ENCODE measurements at regions not wholly inside any gene's neighbourhood (a gene's known extent, or its start where the extent isn't known, plus 50 kb on each side); places are given as distances from the start of the nearest gene placed in this dataset.

DNA sequence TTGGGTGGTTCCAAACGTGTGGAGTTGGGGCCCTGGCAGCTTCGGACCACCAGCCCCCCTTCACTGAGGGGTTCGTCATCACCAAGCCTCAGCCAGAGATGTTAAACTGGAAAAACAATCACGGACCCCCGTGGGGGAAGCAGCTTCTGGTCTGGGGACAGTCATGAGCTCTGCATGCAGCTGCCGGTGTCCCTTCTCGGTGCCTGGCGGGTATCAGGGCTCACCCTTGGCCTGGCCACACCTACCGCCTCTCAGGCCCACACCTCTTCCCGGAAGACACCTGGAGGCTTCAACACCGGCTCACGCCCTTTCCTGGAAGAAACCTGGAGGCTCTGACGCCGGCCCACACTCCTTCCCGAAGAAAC, 77.8 kb upstream of the BHLHE23 start:
- Histone ChIP-seq H3K27ac (ENCODE audit: low read depth, low read length) (no peak overlapping the region), H3K4me3 (ENCODE audit: low read depth in 1 of 2, low read length in 2 of 2) (no peak overlapping the region), H3K27me3 (ENCODE audit: control insufficient read depth in 1 of 2, insufficient read depth in 2 of 2, low read length in 2 of 2) (peaks cover 0 to 4% of the 10 kb centered on the region in 2 donors), H3K9me3 (ENCODE audit: control insufficient read depth in 1 of 2, low read length in 2 of 2) (peaks cover 0 to 2% of the 10 kb centered on the region in 2 donors), H3K9ac (ENCODE audit: low read depth in 1 of 2, low read length in 2 of 2) (no peak overlapping the region), H3K4me1 (ENCODE audit: control insufficient read depth in 1 of 2, insufficient read depth in 2 of 2, low read length in 2 of 2) (no peaks in the 10 kb centered on the region), H3K36me3 (ENCODE audit: control insufficient read depth in 1 of 2, insufficient read depth in 2 of 2, low read length in 2 of 2) (no peaks in the 10 kb centered on the region)

DNA sequence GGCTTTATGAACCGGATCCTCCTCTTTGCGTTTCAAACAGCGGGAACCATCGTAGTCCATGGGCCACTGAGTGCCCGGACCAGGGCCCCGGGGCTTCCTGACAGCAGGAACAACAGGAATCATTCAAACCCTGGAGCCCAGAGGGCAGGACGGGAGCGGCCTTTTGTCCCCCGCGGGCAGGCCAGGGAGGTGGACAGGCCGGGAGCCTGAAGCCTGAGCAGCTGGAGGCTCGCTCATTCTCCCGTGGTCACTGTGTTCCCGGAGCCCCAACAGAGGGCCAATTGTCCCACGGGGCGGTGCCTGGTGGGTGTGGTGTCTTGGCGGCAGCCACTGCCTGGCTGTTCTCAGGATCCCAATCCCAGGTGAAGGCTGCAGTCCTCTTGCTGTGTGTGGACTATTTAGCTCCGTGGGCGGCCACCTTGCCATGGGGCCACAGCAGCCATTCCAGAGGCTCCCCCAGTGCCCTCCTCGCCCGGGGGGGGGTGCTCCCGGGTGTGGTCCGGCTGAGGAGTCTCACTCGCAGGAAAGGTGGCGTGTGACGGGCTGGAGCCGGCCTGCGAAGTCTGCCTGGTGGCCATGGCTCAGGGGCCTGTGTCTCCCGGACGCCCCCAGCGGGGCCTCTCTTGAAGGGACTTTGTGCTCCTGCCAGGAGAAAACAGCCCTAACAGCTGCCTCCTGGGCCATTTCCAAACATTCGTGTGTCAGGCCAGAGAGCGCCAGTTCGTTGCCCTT, 77.2 kb upstream of the BHLHE23 start:
- Histone ChIP-seq H3K4me3 (ENCODE audit: low read depth in 1 of 2, low read length in 2 of 2) (no peak overlapping the region), H3K27me3 (ENCODE audit: control insufficient read depth in 1 of 2, insufficient read depth in 2 of 2, low read length in 2 of 2) (peaks cover 0 to 4% of the 10 kb centered on the region in 2 donors)

DNA sequence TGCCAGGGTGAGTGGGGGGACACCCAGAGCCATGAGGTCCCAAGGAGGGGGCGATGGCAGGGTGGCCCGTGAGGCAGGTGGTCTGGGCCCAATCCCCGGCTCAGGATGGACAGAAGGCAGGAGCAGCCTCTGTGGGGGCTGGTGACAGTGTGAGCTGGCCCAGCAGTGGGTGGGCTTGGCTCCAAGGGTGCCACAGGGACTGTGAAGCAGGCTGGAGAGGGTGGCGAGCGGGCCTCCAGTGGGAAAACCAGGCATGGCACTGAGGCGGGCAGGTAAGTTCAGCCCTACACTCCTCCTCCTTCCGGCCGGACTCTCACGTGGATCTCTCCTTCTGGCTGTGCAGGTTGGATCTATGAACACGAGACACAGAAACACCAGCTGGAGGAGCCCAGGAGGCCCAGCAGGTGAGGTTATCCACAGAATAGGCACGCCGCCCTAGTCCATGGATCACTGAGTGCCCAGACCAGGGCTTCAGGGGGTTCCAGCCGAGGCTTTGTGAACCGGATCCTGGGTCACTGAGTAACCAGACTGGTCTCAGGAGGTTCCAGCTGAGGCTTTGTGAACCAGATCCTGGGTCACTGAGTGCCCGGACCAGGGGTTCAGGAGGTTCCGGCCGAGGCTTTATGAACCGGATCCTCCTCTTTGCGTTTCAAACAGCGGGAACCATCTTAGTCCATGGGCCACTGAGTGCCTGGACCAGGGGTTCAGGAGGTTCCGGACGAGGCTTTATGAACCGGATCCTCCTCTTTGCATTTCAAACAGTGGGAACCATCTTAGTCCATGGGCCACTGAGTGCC, 76.4 kb upstream of the BHLHE23 start:
- Histone ChIP-seq H3K4me1 (ENCODE audit: control insufficient read depth in 1 of 2, insufficient read depth in 2 of 2, low read length in 2 of 2) (no peaks in the 10 kb centered on the region), H3K9ac (ENCODE audit: low read depth in 1 of 2, low read length in 2 of 2) (no peak overlapping the region), H3K4me3 (ENCODE audit: low read depth in 1 of 2, low read length in 2 of 2) (no peak overlapping the region), H3K27me3 (ENCODE audit: control insufficient read depth in 1 of 2, insufficient read depth in 2 of 2, low read length in 2 of 2) (peaks cover 0 to 4% of the 10 kb centered on the region in 2 donors), H3K36me3 (ENCODE audit: control insufficient read depth in 1 of 2, insufficient read depth in 2 of 2, low read length in 2 of 2) (no peaks in the 10 kb centered on the region), H3K9me3 (ENCODE audit: control insufficient read depth in 1 of 2, low read length in 2 of 2) (peaks cover 0 to 4% of the 10 kb centered on the region in 2 donors), H3K27ac (ENCODE audit: low read depth, low read length) (no peak overlapping the region)

More for the DNA sequence above, 77.2 kb upstream of the BHLHE23 start:
- Histone ChIP-seq H3K36me3 (ENCODE audit: control insufficient read depth in 1 of 2, insufficient read depth in 2 of 2, low read length in 2 of 2) (no peaks in the 10 kb centered on the region), H3K9me3 (ENCODE audit: control insufficient read depth in 1 of 2, low read length in 2 of 2) (peaks cover 0 to 4% of the 10 kb centered on the region in 2 donors), H3K4me1 (ENCODE audit: control insufficient read depth in 1 of 2, insufficient read depth in 2 of 2, low read length in 2 of 2) (no peaks in the 10 kb centered on the region), H3K9ac (ENCODE audit: low read depth in 1 of 2, low read length in 2 of 2) (no peak overlapping the region), H3K27ac (ENCODE audit: low read depth, low read length) (no peak overlapping the region)

DNA sequence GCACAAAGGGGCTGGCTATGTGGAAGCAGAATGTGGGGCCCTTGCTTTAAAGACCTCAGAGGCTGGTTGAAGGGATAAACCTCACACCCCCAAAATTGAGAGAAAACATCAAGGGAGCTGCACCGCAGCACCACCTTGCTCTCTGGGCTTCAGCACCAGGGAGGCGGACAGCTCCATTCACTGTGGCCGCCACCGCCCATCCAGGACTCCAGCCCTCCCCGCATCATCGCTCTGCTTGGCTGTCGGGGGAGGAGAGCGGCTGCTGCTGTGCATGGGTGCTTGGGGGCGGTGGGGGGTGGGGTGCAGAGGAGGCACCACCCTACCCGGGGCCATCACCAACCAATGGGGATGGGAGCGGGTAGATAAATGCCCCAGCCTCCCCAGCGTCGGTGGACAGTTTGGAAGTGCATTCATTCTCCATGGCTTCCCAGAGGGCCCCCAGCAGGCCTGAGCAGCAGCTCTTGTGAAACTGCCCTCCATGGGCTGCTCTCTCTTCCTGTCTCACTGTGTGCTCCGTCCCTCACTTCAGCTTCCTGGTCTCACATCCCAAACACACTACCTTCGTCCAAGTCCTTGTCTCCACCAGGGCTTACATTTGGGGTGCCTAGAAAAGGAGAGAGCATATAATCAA, 75.7 kb upstream of the BHLHE23 start:
- Histone ChIP-seq H3K9me3 (ENCODE audit: control insufficient read depth in 1 of 2, low read length in 2 of 2) (peaks cover 3 to 6% of the 10 kb centered on the region in 2 donors), H3K36me3 (ENCODE audit: control insufficient read depth in 1 of 2, insufficient read depth in 2 of 2, low read length in 2 of 2) (no peaks in the 10 kb centered on the region), H3K27ac (ENCODE audit: low read depth, low read length) (no peak overlapping the region), H3K4me3 (ENCODE audit: low read depth in 1 of 2, low read length in 2 of 2) (no peak overlapping the region), H3K9ac (ENCODE audit: low read depth in 1 of 2, low read length in 2 of 2) (no peak overlapping the region), H3K4me1 (ENCODE audit: control insufficient read depth in 1 of 2, insufficient read depth in 2 of 2, low read length in 2 of 2) (no peaks in the 10 kb centered on the region), H3K27me3 (ENCODE audit: control insufficient read depth in 1 of 2, insufficient read depth in 2 of 2, low read length in 2 of 2) (peaks cover 0 to 4% of the 10 kb centered on the region in 2 donors)

DNA sequence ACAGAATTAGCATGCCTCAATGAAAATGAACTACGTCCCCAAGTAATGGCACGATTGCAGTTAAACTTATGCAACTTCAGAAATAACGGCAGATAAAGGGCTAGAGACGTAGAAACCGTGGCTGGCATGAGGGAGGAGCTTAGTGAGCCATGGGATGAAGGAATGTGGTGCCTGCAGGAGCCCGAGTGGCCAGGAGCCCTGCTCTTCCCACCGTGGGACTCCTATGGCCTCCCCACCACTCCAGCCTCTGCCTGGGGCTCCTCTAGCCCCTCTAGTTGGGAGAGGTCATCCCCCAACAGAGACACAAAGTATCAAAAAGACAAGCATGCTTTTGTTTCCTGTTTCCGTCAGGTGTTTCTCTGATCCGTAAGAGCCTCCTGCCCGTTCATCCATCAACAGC, 75.1 kb upstream of the BHLHE23 start:
- no peak overlapping the region for H3K27ac ChIP-seq (ENCODE audit: low read depth, low read length)
- H3K9ac ChIP-seq (ENCODE audit: low read depth in 1 of 2, low read length in 2 of 2): no peak overlapping the region
- no peaks in the 10 kb centered on the region for H3K4me1 ChIP-seq (ENCODE audit: control insufficient read depth in 1 of 2, insufficient read depth in 2 of 2, low read length in 2 of 2)
- no peak overlapping the region for H3K4me3 ChIP-seq (ENCODE audit: low read depth in 1 of 2, low read length in 2 of 2)
- peaks cover 0 to 4% of the 10 kb centered on the region in 2 donors for H3K27me3 ChIP-seq (ENCODE audit: control insufficient read depth in 1 of 2, insufficient read depth in 2 of 2, low read length in 2 of 2)
- H3K9me3 ChIP-seq (ENCODE audit: control insufficient read depth in 1 of 2, low read length in 2 of 2): peaks cover 4 to 6% of the 10 kb centered on the region in 2 donors
- no peaks in the 10 kb centered on the region for H3K36me3 ChIP-seq (ENCODE audit: control insufficient read depth in 1 of 2, insufficient read depth in 2 of 2, low read length in 2 of 2)

DNA sequence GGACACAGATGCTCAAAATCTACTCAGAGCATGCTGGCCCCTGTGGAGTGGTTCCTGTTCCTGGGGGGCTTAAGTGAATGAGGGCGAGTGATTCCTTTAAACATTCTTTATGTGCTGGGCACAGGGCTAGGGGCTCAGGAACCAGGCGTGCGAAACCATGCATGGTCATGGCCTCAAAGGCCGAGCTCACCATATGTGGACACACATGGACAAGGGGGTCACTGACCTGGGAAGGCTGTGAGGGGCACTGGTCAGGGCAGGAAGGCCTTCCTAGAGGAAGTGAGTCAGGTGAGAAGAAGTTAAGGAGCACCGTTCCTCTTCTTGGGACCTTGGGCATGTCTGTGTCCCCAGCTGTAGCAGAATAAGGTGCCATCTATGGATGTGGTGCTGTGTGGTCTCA, 74.6 kb upstream of the BHLHE23 start:
- H3K9ac ChIP-seq (ENCODE audit: low read depth in 1 of 2, low read length in 2 of 2): no peak overlapping the region
- H3K4me3 ChIP-seq (ENCODE audit: low read depth in 1 of 2, low read length in 2 of 2): no peak overlapping the region
- peaks cover 4 to 6% of the 10 kb centered on the region in 2 donors for H3K9me3 ChIP-seq (ENCODE audit: control insufficient read depth in 1 of 2, low read length in 2 of 2)
- peaks cover 0 to 4% of the 10 kb centered on the region in 2 donors for H3K27me3 ChIP-seq (ENCODE audit: control insufficient read depth in 1 of 2, insufficient read depth in 2 of 2, low read length in 2 of 2)
- H3K4me1 ChIP-seq (ENCODE audit: control insufficient read depth in 1 of 2, insufficient read depth in 2 of 2, low read length in 2 of 2): no peaks in the 10 kb centered on the region
- H3K36me3 ChIP-seq (ENCODE audit: control insufficient read depth in 1 of 2, insufficient read depth in 2 of 2, low read length in 2 of 2): no peaks in the 10 kb centered on the region
- no peak overlapping the region for H3K27ac ChIP-seq (ENCODE audit: low read depth, low read length)

DNA sequence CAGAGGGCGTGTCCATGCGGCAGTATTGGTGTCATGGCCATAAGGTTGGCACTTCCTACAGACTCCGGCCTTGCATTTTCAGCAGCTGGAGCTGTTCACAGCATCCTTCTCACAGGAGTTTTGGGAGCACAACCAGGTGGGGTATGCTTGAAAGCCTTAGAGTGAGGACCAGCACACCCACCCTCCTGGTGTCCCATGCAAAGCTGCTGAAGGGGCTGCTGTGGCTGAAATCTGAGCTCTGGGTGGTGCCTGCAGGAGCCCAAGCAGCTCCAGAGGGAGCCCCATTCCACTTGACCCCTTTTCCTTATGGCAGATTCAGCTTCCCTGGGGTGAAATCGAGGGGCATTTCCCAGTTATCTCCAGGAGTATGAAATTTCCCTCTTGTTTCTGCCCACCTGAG, 74.0 kb upstream of the BHLHE23 start:
- Histone ChIP-seq H3K9me3 (ENCODE audit: control insufficient read depth in 1 of 2, low read length in 2 of 2) (peaks cover 4 to 6% of the 10 kb centered on the region in 2 donors), H3K4me3 (ENCODE audit: low read depth in 1 of 2, low read length in 2 of 2) (no peak overlapping the region), H3K36me3 (ENCODE audit: control insufficient read depth in 1 of 2, insufficient read depth in 2 of 2, low read length in 2 of 2) (no peaks in the 10 kb centered on the region), H3K9ac (ENCODE audit: low read depth in 1 of 2, low read length in 2 of 2) (no peak overlapping the region), H3K27me3 (ENCODE audit: control insufficient read depth in 1 of 2, insufficient read depth in 2 of 2, low read length in 2 of 2) (peaks cover 0 to 4% of the 10 kb centered on the region in 2 donors), H3K27ac (ENCODE audit: low read depth, low read length) (no peak overlapping the region), H3K4me1 (ENCODE audit: control insufficient read depth in 1 of 2, insufficient read depth in 2 of 2, low read length in 2 of 2) (no peaks in the 10 kb centered on the region)

DNA sequence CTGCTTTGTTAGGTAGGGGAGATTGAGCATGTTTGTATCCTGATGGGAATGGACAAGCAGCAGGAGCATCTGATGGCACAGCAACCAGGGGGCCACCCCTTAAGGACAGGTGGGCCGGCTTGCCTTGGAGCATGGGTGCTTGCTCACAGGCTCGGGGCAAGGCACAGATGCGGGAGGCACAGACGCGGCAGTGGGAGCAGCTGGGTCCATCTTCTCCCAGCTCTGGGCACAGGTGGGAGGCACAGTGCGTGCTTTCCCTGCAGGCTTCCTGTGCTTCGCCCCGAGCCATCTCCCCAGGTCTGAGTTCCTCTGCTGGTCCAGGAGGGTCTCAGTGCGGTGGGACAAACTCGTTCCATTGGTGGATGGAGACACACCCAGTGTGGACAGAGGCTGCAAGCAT, 73.6 kb upstream of the BHLHE23 start:
- Histone ChIP-seq H3K36me3 (ENCODE audit: control insufficient read depth in 1 of 2, insufficient read depth in 2 of 2, low read length in 2 of 2) (no peaks in the 10 kb centered on the region), H3K9ac (ENCODE audit: low read depth in 1 of 2, low read length in 2 of 2) (no peak overlapping the region), H3K4me3 (ENCODE audit: low read depth in 1 of 2, low read length in 2 of 2) (no peak overlapping the region), H3K9me3 (ENCODE audit: control insufficient read depth in 1 of 2, low read length in 2 of 2) (peaks cover 4 to 6% of the 10 kb centered on the region in 2 donors), H3K27ac (ENCODE audit: low read depth, low read length) (no peak overlapping the region), H3K27me3 (ENCODE audit: control insufficient read depth in 1 of 2, insufficient read depth in 2 of 2, low read length in 2 of 2) (peaks cover 0 to 4% of the 10 kb centered on the region in 2 donors), H3K4me1 (ENCODE audit: control insufficient read depth in 1 of 2, insufficient read depth in 2 of 2, low read length in 2 of 2) (no peaks in the 10 kb centered on the region)

DNA sequence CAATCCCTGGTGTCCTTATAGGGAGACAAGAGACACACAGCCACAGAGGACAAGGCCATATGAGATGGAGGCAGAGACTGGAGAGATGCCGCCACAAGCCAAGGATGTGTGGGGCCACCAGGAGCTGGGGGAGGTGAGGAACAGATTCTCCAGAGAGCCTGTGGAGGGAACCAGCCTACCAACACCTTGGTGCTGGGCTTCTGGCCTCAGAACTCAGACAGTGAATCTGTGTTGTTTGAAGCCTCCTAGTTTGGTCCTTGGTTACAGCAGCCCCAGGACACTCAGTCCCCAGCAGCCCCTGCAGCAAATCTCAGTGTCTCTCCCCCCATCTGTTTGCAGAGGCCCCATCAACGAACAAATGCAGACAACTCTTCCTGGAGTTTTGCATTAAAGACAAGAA, 73.2 kb upstream of the BHLHE23 start:
- H3K27me3 ChIP-seq (ENCODE audit: control insufficient read depth in 1 of 2, insufficient read depth in 2 of 2, low read length in 2 of 2): peaks cover 0 to 4% of the 10 kb centered on the region in 2 donors
- H3K4me1 ChIP-seq (ENCODE audit: control insufficient read depth in 1 of 2, insufficient read depth in 2 of 2, low read length in 2 of 2): no peaks in the 10 kb centered on the region
- H3K9ac ChIP-seq (ENCODE audit: low read depth in 1 of 2, low read length in 2 of 2): no peak overlapping the region
- no peak overlapping the region for H3K4me3 ChIP-seq (ENCODE audit: low read depth in 1 of 2, low read length in 2 of 2)
- peaks cover 4 to 6% of the 10 kb centered on the region in 2 donors for H3K9me3 ChIP-seq (ENCODE audit: control insufficient read depth in 1 of 2, low read length in 2 of 2)
- no peak overlapping the region for H3K27ac ChIP-seq (ENCODE audit: low read depth, low read length)
- H3K36me3 ChIP-seq (ENCODE audit: control insufficient read depth in 1 of 2, insufficient read depth in 2 of 2, low read length in 2 of 2): no peaks in the 10 kb centered on the region

DNA sequence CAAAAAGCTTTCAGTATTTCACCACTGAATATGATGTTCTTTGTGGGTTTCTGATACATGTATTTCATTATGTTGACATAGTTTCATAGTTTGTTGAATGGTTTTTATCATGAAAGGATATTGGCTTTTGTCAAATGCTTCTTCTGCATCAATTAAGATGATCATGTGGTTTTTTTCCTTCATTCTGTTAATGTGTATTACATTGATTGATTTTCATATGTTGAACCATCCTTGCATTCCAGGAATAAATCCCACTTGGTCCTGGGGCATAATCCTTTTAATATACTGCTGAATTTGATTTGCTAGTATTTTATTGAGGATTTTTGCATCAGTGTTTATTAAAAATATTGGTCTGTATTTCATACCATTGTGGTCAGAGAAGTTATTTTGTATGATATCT, 70.9 kb upstream of the BHLHE23 start:
- Histone ChIP-seq H3K4me3 (ENCODE audit: low read depth in 1 of 2, low read length in 2 of 2) (no peak overlapping the region), H3K4me1 (ENCODE audit: control insufficient read depth in 1 of 2, insufficient read depth in 2 of 2, low read length in 2 of 2) (no peaks in the 10 kb centered on the region), H3K9me3 (ENCODE audit: control insufficient read depth in 1 of 2, low read length in 2 of 2) (peaks cover 4 to 6% of the 10 kb centered on the region in 2 donors), H3K27ac (ENCODE audit: low read depth, low read length) (no peak overlapping the region), H3K27me3 (ENCODE audit: control insufficient read depth in 1 of 2, insufficient read depth in 2 of 2, low read length in 2 of 2) (peaks cover 4 to 8% of the 10 kb centered on the region in 2 donors), H3K9ac (ENCODE audit: low read depth in 1 of 2, low read length in 2 of 2) (no peak overlapping the region), H3K36me3 (ENCODE audit: control insufficient read depth in 1 of 2, insufficient read depth in 2 of 2, low read length in 2 of 2) (no peaks in the 10 kb centered on the region)

All from duodenal mucosa (tissue), 2 donors.